IPS-18a (cell line): ENCODE measurements at regions not wholly inside any gene's neighbourhood (a gene's known extent, or its start where the extent isn't known, plus 50 kb on each side); places are given as distances from the start of the nearest gene placed in this dataset.

Source experiments
- H3K27ac ChIP-seq: one replicate; pipeline ENCODE4 v1.5.1; 2013; ENCODE audit warnings: low read length
- H3K27me3 ChIP-seq: one replicate; pipeline ENCODE4 v1.6.1; 2013; ENCODE audit warnings: mild to moderate bottlenecking, low read length; ENCODE audit not compliant: control insufficient read depth, insufficient read depth
- H3K36me3 ChIP-seq: one replicate; pipeline ENCODE4 v1.6.1; 2013; ENCODE audit warnings: low read depth, low read length; ENCODE audit not compliant: control insufficient read depth
- H3K4me1 ChIP-seq: one replicate; pipeline ENCODE4 v1.6.1; 2013; ENCODE audit warnings: low read depth, low read length; ENCODE audit not compliant: control insufficient read depth
- H3K4me3 ChIP-seq: one replicate; pipeline ENCODE4 v1.5.1; 2013; ENCODE audit warnings: low read length
- H3K9ac ChIP-seq: one replicate; pipeline ENCODE4 v1.6.1; 2013; ENCODE audit warnings: mild to moderate bottlenecking, low read length, moderate library complexity
- H3K9me3 ChIP-seq: one replicate; pipeline ENCODE4 v1.6.1; 2013; ENCODE audit warnings: low read depth, low read length; ENCODE audit not compliant: control insufficient read depth

DNA sequence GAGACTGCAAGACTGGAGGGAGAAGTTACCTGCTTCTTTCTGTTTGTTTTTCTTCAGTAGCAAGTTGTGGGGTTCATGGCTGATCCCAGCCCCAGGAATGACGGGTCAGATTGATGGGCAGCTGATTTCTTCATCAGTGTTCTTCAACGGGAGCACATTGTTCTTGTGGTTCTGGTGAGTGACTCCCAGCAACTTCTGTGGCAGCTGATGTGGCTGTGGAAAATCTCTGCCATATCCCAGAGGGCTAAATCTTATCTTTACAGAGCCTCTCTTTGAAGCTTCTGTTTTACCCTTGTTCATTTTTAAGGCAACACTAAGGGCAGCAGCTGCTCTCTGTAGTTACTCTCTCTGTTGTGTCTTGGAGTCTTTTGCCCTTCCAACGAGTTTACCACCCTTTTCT lies 710.3 kb downstream of the PRELID2 start:
- Histone ChIP-seq H3K4me3 (no peak overlapping the region), H3K27ac (no peak overlapping the region), H3K27me3 (no peaks in the 10 kb centered on the region), H3K36me3 (no peaks in the 10 kb centered on the region), H3K4me1 (no peaks in the 10 kb centered on the region), H3K9me3 (no peaks in the 10 kb centered on the region), H3K9ac (no peak overlapping the region)

DNA sequence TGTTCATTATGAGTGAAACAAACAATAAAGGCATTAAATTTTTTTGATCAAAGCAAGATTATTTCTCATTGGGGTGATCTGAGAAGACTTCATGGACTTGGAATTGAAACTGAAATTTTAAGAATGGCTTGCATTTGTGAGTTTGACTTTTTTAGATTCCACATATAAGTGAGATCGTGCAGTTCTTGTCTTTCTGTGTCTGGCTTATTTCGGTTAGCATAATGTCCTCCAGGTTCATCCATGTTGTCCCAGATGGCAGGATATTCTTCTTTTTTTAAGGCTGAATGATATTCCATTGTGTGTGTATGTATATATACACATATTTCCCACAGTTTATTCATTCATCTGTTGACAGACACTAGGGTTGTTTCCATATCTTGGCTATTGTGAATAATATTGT lies 716.5 kb downstream of the PRELID2 start:
- Histone ChIP-seq H3K9ac (no peak overlapping the region), H3K9me3 (no peaks in the 10 kb centered on the region), H3K27me3 (no peaks in the 10 kb centered on the region), H3K36me3 (no peaks in the 10 kb centered on the region), H3K4me3 (no peak overlapping the region), H3K27ac (no peak overlapping the region), H3K4me1 (no peaks in the 10 kb centered on the region)

DNA sequence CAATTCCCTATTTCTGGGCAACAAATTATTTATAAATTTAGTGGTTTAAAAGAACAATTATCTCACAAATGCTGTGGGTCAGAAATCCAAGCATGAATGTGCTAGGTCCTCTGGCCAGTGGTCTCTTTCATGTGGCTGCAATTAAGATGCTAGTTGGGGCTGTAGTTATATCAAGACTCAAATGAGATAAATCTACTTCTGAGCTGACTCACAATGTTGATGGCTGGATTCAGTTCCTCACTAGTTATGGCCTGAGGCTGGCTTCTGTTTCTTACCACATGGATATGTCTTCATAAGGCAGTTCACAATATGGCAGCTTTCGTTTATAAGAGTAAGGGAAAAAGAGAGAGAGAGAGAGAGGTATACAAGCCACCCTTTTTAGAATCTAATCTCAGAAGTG lies 717.0 kb downstream of the PRELID2 start:
- Histone ChIP-seq H3K27ac (no peak overlapping the region), H3K36me3 (no peaks in the 10 kb centered on the region), H3K27me3 (no peaks in the 10 kb centered on the region), H3K4me1 (no peaks in the 10 kb centered on the region), H3K4me3 (no peak overlapping the region), H3K9me3 (no peaks in the 10 kb centered on the region), H3K9ac (no peak overlapping the region)

DNA sequence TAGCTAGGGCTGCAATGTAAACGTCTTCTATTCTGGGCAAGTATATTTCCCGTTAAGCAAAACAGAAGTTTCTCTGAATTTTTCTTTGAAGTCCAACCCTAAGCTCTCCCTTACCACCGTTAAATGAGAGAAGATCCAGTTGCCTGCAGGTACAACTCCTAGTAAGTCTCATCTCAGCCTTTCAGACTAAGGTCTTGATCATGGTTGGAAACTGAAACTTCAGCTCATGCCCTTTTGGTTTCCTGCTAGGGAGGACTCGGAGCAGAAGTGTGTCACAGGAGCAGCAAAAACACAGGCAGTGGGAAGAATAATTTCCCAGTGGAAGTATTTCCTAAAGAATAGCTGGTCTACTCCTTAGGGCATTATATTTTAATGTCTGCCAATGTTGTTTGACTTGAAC lies 717.9 kb downstream of the PRELID2 start:
- Histone ChIP-seq H3K9ac (no peak overlapping the region), H3K27ac (no peak overlapping the region), H3K4me3 (no peak overlapping the region), H3K36me3 (no peaks in the 10 kb centered on the region), H3K4me1 (peaks cover 3% of the 10 kb centered on the region), H3K27me3 (no peaks in the 10 kb centered on the region), H3K9me3 (no peaks in the 10 kb centered on the region)

DNA sequence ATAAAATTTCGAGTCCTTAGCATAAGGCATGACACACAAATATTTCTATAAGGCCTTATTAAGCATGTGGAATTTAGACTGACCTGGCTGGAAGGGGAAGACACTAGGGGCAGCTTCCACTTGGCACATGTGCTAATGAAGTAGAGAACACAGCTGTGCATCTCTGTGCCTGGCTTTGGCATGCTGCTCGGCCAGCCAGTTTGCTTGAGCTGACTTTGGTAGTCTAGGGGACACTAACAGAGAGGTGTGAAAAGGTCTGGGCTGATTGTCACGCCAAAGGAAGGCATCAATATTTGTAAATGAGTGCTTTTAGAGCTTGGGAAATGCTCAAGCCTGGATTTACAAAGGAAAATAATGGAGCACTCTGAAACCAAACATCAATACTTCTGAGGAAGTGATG lies 723.7 kb downstream of the PRELID2 start:
- H3K9ac ChIP-seq = no peak overlapping the region
- H3K4me3 ChIP-seq = no peak overlapping the region
- no peak overlapping the region for H3K27ac ChIP-seq
- no peaks in the 10 kb centered on the region for H3K27me3 ChIP-seq
- H3K9me3 ChIP-seq = no peaks in the 10 kb centered on the region
- no peaks in the 10 kb centered on the region for H3K36me3 ChIP-seq
- peaks cover 3% of the 10 kb centered on the region for H3K4me1 ChIP-seq

DNA sequence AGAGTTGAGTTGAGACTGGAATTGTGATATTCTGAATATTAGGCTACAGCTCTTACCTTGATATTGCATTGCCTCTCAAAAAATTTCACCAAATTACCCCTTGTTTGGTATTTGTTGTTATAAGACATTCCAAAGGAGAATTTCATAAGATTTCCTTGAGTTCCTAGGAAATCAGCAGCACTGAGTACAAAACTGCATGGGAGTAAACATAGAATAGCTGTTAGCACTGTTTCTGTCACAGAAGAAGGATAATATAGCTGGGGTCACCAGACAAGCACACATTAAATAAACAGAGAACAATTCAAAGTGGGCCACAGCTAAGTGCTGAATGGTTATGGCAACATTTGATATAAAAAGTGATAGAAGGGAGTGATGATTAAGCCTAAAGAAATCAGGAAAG lies 724.3 kb downstream of the PRELID2 start:
- peaks cover 3% of the 10 kb centered on the region for H3K4me1 ChIP-seq
- no peak overlapping the region for H3K27ac ChIP-seq
- no peaks in the 10 kb centered on the region for H3K9me3 ChIP-seq
- H3K27me3 ChIP-seq = no peaks in the 10 kb centered on the region
- H3K9ac ChIP-seq = no peak overlapping the region
- no peaks in the 10 kb centered on the region for H3K36me3 ChIP-seq
- H3K4me3 ChIP-seq = no peak overlapping the region

DNA sequence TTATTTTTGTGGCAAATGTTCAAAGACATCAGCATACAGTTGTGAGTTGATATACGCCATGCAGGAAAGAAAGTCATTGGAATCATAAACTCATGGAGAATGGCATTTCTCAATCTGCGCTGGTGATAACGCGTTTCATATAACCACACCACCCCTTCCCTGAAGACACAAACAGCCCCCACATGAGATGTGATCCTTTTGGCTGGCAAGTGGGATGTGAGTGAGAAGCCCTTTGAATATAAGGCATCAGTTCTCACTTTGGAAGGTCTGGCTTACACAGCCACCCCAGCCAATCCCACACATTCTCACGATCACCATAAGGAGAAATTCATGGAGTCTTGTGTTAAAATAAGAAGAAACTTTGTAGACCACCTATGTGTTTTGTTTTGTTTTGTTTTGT lies 725.0 kb downstream of the PRELID2 start:
- Histone ChIP-seq H3K27me3 (no peaks in the 10 kb centered on the region), H3K9me3 (no peaks in the 10 kb centered on the region), H3K36me3 (no peaks in the 10 kb centered on the region), H3K4me1 (peaks cover 3% of the 10 kb centered on the region), H3K9ac (no peak overlapping the region), H3K4me3 (no peak overlapping the region), H3K27ac (no peak overlapping the region)

DNA sequence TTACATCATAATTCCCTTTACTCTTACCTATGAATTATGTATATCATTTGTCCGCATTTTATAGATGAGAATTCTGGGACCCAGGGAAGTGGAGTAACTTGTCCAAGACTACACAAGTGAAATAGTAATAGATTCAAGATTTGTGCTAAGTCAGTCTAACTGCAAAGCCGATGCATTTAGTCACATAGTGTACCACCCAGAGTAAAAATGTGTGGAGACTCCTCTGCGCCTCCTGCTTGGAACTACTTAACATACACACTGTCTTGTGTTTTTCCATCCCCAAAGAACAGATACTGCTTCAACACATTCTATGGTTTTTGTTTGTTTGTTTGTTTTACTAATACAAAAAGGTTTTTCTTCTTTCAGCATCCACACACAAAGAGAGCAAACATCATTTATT lies 729.8 kb downstream of the PRELID2 start:
- H3K4me3 ChIP-seq = no peak overlapping the region
- no peak overlapping the region for H3K27ac ChIP-seq
- no peaks in the 10 kb centered on the region for H3K27me3 ChIP-seq
- no peaks in the 10 kb centered on the region for H3K4me1 ChIP-seq
- no peaks in the 10 kb centered on the region for H3K36me3 ChIP-seq
- H3K9ac ChIP-seq = no peak overlapping the region
- H3K9me3 ChIP-seq = no peaks in the 10 kb centered on the region

DNA sequence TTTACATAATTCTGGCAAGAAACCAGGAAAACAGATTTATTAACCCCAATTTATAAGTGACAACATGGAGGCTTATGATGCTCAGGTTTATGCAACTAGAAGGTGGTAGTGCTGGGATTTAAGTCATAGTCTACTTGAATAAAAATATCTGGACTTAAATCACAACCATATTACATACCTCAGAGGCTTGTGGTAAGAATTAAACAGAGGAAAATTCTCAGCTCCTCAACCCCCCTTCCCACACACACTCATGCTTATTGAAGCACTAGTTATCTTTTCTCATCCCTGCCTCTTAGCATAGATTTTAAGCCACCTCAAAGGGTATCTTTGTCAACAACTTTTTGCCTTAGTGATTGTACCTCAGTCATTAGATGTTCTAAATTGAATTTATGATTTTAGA lies 731.0 kb downstream of the PRELID2 start:
- Histone ChIP-seq H3K4me1 (no peaks in the 10 kb centered on the region), H3K9ac (no peak overlapping the region), H3K36me3 (no peaks in the 10 kb centered on the region), H3K27me3 (no peaks in the 10 kb centered on the region), H3K9me3 (no peaks in the 10 kb centered on the region), H3K27ac (no peak overlapping the region), H3K4me3 (no peak overlapping the region)

DNA sequence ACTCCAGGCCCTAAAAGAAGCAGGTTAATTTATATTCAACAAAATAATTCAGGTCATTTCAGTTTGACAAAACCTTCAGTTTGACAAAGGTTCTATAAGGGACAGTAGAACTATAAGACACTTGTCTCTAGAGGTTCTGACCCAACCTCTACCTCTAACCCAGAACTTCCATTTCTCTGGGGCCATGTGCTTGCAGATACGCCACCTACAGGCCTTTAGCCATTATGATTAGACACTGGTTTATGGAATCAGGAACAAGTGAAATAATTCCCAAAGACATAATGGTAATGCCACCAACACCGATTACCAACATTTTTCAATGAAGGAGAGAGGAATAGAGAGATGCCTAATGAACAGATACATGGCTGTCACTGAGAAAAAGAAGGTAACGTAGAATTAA lies 733.9 kb downstream of the PRELID2 start:
- no peak overlapping the region for H3K9ac ChIP-seq
- no peaks in the 10 kb centered on the region for H3K36me3 ChIP-seq
- no peak overlapping the region for H3K4me3 ChIP-seq
- H3K9me3 ChIP-seq = no peaks in the 10 kb centered on the region
- no peak overlapping the region for H3K27ac ChIP-seq
- H3K4me1 ChIP-seq = no peaks in the 10 kb centered on the region
- H3K27me3 ChIP-seq = no peaks in the 10 kb centered on the region

DNA sequence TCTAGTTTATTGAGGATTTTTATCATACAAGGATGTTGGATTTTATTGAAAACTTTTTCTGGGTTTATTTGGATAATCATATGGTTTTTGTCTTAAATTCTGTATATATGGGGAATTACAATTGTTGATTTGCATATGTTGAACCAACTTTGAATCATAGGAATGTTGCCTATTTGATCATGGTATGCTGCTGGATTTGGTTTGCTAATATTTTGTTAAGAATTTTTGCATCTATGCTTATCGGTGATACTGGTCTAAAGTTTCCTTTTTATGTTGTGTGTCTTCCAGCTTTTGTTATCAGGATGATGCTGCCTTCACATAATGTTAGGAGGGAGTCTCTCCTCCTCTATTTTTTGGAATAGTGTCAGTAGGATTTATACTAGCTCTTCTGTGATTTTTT lies 745.0 kb downstream of the PRELID2 start:
- H3K9ac ChIP-seq = no peak overlapping the region

DNA sequence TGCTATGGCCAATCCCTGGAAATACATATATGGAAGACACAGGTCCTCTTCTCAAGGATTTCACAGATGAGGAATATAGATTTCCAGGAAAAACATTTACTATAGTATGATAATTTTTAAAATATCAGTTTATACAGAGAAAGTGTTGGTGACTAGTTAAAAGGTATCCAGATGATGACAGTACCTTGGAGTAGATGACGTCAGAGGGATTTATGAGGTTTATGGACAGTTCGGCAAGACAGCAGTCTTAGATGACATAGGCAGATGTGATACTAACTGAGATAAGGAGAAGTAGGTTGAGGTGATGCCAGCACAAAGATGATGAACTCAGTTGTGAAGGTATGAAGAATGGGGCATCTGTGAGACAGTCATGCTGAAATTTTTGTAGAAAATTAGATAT lies 750.3 kb downstream of the PRELID2 start:
- Histone ChIP-seq H3K27ac (no peak overlapping the region), H3K4me3 (no peak overlapping the region), H3K27me3 (no peaks in the 10 kb centered on the region), H3K9ac (no peak overlapping the region), H3K36me3 (no peaks in the 10 kb centered on the region), H3K4me1 (no peaks in the 10 kb centered on the region), H3K9me3 (no peaks in the 10 kb centered on the region)

More for the DNA sequence above, 745.0 kb downstream of the PRELID2 start:
- no peaks in the 10 kb centered on the region for H3K36me3 ChIP-seq
- H3K27me3 ChIP-seq = no peaks in the 10 kb centered on the region
- H3K4me1 ChIP-seq = no peaks in the 10 kb centered on the region
- H3K27ac ChIP-seq = no peak overlapping the region
- H3K4me3 ChIP-seq = no peak overlapping the region
- H3K9me3 ChIP-seq = no peaks in the 10 kb centered on the region
